Upper lobe of right lung (tissue), 1 donor: ENCODE measurements at regions not wholly inside any gene's neighbourhood (a gene's known extent, or its start where the extent isn't known, plus 50 kb on each side); places are given as distances from the start of the nearest gene placed in this dataset.

Experiments used
- ATAC-seq: fragments of 200-7000 bp; cut with Tn5 transposase; one replicate; pipeline ENCODE4 v1.9.1; 2020; ENCODE audit warnings: mild to moderate bottlenecking, moderate library complexity
- DNase-seq: peaks from one replicate; pipeline ENCODE4 v3.0.0-alpha.2; 2020
- H3K27ac ChIP-seq: fragments of 200-600 bp; one replicate; pipeline ENCODE4 v1.8.0; 2022
- H3K27me3 ChIP-seq: fragments of 200-600 bp; one replicate; pipeline ENCODE4 v1.8.0; 2022; ENCODE audit warnings: mild to moderate bottlenecking
- H3K36me3 ChIP-seq: fragments of 200-600 bp; one replicate; pipeline ENCODE4 v1.8.0; 2022
- H3K4me1 ChIP-seq: fragments of 200-600 bp; one replicate; pipeline ENCODE4 v1.8.0; 2022
- H3K4me3 ChIP-seq: fragments of 200-600 bp; one replicate; pipeline ENCODE4 v1.8.0; 2022; ENCODE audit warnings: mild to moderate bottlenecking
- H3K9me3 ChIP-seq: fragments of 200-600 bp; one replicate; pipeline ENCODE4 v1.8.0; 2022
- CTCF ChIP-seq: fragments of 200-600 bp; IDR thresholded peaks from one replicate; pipeline ENCODE4 v1.8.0; 2022; ENCODE audit warnings: antibody characterized with exemption
- intact Hi-C: fragments of 100-400 bp; cut with DNase I; formaldehyde crosslinking; loops from one replicate; pipeline ENCODE4 v1.11.0; 2022
- donor health status: DM: no; HTN: yes; CAD: no; lungs with severe emphysema.

- intact Hi-C loops, result no loop called here
- no peaks in the 10 kb centered on the region for H3K27me3 ChIP-seq
- no peaks in the 10 kb centered on the region for H3K4me1 ChIP-seq
- DNase-seq, result no peak
- ATAC-seq, result no peak
- H3K27ac ChIP-seq, result no peak overlapping the region
- no peak for TF ChIP-seq CTCF
- H3K4me3 ChIP-seq, result no peak overlapping the region
- H3K9me3 ChIP-seq, result no peaks in the 10 kb centered on the region
- no peaks in the 10 kb centered on the region for H3K36me3 ChIP-seq
Measured at GRCh38 chr12:43277651-43278540, 274.1 kb downstream of the ADAMTS20 start.

GRCh38 chr12:43273467-43273866, 278.5 kb downstream of the ADAMTS20 start:
- no peaks in the 10 kb centered on the region for H3K9me3 ChIP-seq
- no peaks in the 10 kb centered on the region for H3K27me3 ChIP-seq
- no peaks in the 10 kb centered on the region for H3K4me1 ChIP-seq
- ATAC-seq (no peak), DNase-seq (no peak)
- no peak overlapping the region for H3K27ac ChIP-seq
- H3K4me3 ChIP-seq, result no peak overlapping the region
- H3K36me3 ChIP-seq, result no peaks in the 10 kb centered on the region
- intact Hi-C loops, result no loop called here
- no peak for TF ChIP-seq CTCF

GRCh38 chr12:43271659-43272058, 280.3 kb downstream of the ADAMTS20 start:
- no peak overlapping the region for H3K4me3 ChIP-seq
- no peak for DNase-seq
- no peaks in the 10 kb centered on the region for H3K4me1 ChIP-seq
- TF ChIP-seq CTCF, result no peak
- ATAC-seq, result no peak
- H3K27me3 ChIP-seq, result no peaks in the 10 kb centered on the region
- H3K9me3 ChIP-seq, result no peaks in the 10 kb centered on the region
- H3K27ac ChIP-seq, result no peak overlapping the region
- intact Hi-C loops, result no loop called here
- H3K36me3 ChIP-seq, result no peaks in the 10 kb centered on the region

GRCh38 chr12:43267818-43268217, 284.2 kb downstream of the ADAMTS20 start:
- no peak overlapping the region for H3K4me3 ChIP-seq
- H3K36me3 ChIP-seq, result no peaks in the 10 kb centered on the region
- no peaks in the 10 kb centered on the region for H3K9me3 ChIP-seq
- intact Hi-C loops, result no loop called here
- H3K4me1 ChIP-seq, result no peaks in the 10 kb centered on the region
- TF ChIP-seq CTCF, result no peak
- no peak for DNase-seq
- no peak for ATAC-seq
- H3K27me3 ChIP-seq, result no peaks in the 10 kb centered on the region
- H3K27ac ChIP-seq, result no peak overlapping the region

- H3K27me3 ChIP-seq, result no peaks in the 10 kb centered on the region
- H3K27ac ChIP-seq, result no peak overlapping the region
- DNase-seq (no peak), ATAC-seq (no peak)
- H3K9me3 ChIP-seq, result no peaks in the 10 kb centered on the region
- intact Hi-C loops, result no loop called here
- no peaks in the 10 kb centered on the region for H3K36me3 ChIP-seq
- TF ChIP-seq CTCF, result no peak
- no peak overlapping the region for H3K4me3 ChIP-seq
- H3K4me1 ChIP-seq, result no peaks in the 10 kb centered on the region
Measured at GRCh38 chr12:43261701-43262100, 290.3 kb downstream of the ADAMTS20 start.
